ENCODE measurements at regions not wholly inside any gene's neighbourhood (a gene's known extent, or its start where the extent isn't known, plus 50 kb on each side); places are given as distances from the start of the nearest gene placed in this dataset.

GRCh38 chr6:168215121-168215808 lies 104.3 kb downstream of the DACT2 start:
- no peak for DNase-seq (ENCODE audit: extremely low read depth in 1 of 11, low read depth in 9 of 11, low spot score in 4 of 11)

- no peak for DNase-seq (ENCODE audit: extremely low read depth in 1 of 11, low read depth in 9 of 11, low spot score in 4 of 11)
Observed at GRCh38 chr6:168214586-168215104, 104.9 kb downstream of the DACT2 start.

- DNase-seq (ENCODE audit: extremely low read depth in 1 of 11, low read depth in 9 of 11, low spot score in 4 of 11): no peak
Observed at GRCh38 chr6:168213121-168213524, 106.5 kb downstream of the DACT2 start.

- DNase-seq (ENCODE audit: extremely low read depth in 1 of 11, low read depth in 9 of 11, low spot score in 4 of 11): no peak
Observed at GRCh38 chr6:168212362-168212761, 107.2 kb downstream of the DACT2 start.

GRCh38 chr6:168211681-168212080 lies 107.9 kb downstream of the DACT2 start:
- no peak for DNase-seq (ENCODE audit: extremely low read depth in 1 of 11, low read depth in 9 of 11, low spot score in 4 of 11)

GRCh38 chr6:168210239-168211105 lies 109.1 kb downstream of the DACT2 start:
- no peak for DNase-seq (ENCODE audit: extremely low read depth in 1 of 11, low read depth in 9 of 11, low spot score in 4 of 11)

- no peak for DNase-seq (ENCODE audit: extremely low read depth in 1 of 11, low read depth in 9 of 11, low spot score in 4 of 11)
Observed at GRCh38 chr6:168209420-168209819, 110.2 kb downstream of the DACT2 start.

- no peak for DNase-seq (ENCODE audit: extremely low read depth in 1 of 11, low read depth in 9 of 11, low spot score in 4 of 11)
Observed at GRCh38 chr6:168208854-168209253, 110.7 kb downstream of the DACT2 start.

- DNase-seq (ENCODE audit: extremely low read depth in 1 of 11, low read depth in 9 of 11, low spot score in 4 of 11): no peak
Observed at GRCh38 chr6:168208402-168208801, 111.2 kb downstream of the DACT2 start.

GRCh38 chr6:168207421-168208175 lies 112.0 kb downstream of the DACT2 start:
- no peak for DNase-seq (ENCODE audit: extremely low read depth in 1 of 11, low read depth in 9 of 11, low spot score in 4 of 11)

GRCh38 chr6:168206661-168207274 lies 112.8 kb downstream of the DACT2 start:
- DNase-seq (ENCODE audit: extremely low read depth in 1 of 11, low read depth in 9 of 11, low spot score in 4 of 11): no peak

- DNase-seq (ENCODE audit: extremely low read depth in 1 of 11, low read depth in 9 of 11, low spot score in 4 of 11): no peak
Observed at GRCh38 chr6:168206186-168206585, 113.4 kb downstream of the DACT2 start.

GRCh38 chr6:168201799-168202198 lies 117.8 kb downstream of the DACT2 start:
- DNase-seq (ENCODE audit: extremely low read depth in 1 of 11, low read depth in 9 of 11, low spot score in 4 of 11): no peak

- no peak for DNase-seq (ENCODE audit: extremely low read depth in 1 of 11, low read depth in 9 of 11, low spot score in 4 of 11)
Observed at GRCh38 chr6:168201383-168201782, 118.2 kb downstream of the DACT2 start.

GRCh38 chr6:168200571-168201134 lies 118.9 kb downstream of the DACT2 start:
- DNase-seq (ENCODE audit: extremely low read depth in 1 of 11, low read depth in 9 of 11, low spot score in 4 of 11): no peak

GRCh38 chr6:168198302-168199180 lies 119.5 kb upstream of the FRMD1 start:
- DNase-seq (ENCODE audit: extremely low read depth in 1 of 11, low read depth in 9 of 11, low spot score in 4 of 11): no peak

GRCh38 chr6:168197636-168198301 lies 118.8 kb upstream of the FRMD1 start:
- no peak for DNase-seq (ENCODE audit: extremely low read depth in 1 of 11, low read depth in 9 of 11, low spot score in 4 of 11)
